GM10248 (cell line): ENCODE measurements at regions not wholly inside any gene's neighbourhood (a gene's known extent, or its start where the extent isn't known, plus 50 kb on each side); places are given as distances from the start of the nearest gene placed in this dataset.

ENCODE experiments used
- CTCF ChIA-PET: fragments of 300-600 bp; sonication (Branson Sonifier 250); formaldehyde crosslinking; extraction: SDS; loops from one replicate; lab custom pipeline; 2021; ENCODE audit warnings: antibody characterized with exemption; lab: Yijun Ruan, JAX
- POLR2A ChIA-PET: fragments of 350-650 bp; sonication (Branson Sonifier 250); formaldehyde crosslinking; extraction: SDS; loops from one replicate; lab custom pipeline; 2020; ENCODE audit warnings: antibody characterized with exemption; lab: Yijun Ruan, JAX
- DNase-seq: peaks from one replicate; pipeline ENCODE4 v3.0.0; 2012; ENCODE audit errors: extremely low spot score
- TF ChIP-seq, protein P1 (sequence below): IDR thresholded peaks from 2 replicates; pipeline ENCODE4 v1.5.1; 2012; ENCODE audit warnings: mild to moderate bottlenecking, low read depth; ENCODE audit errors: extremely low read depth, missing control alignments, control extremely low read depth

GRCh38 chr6:47147836-47148344 is 105.8 kb upstream of the ADGRF1 start:
- TF ChIP-seq, protein P1, sequence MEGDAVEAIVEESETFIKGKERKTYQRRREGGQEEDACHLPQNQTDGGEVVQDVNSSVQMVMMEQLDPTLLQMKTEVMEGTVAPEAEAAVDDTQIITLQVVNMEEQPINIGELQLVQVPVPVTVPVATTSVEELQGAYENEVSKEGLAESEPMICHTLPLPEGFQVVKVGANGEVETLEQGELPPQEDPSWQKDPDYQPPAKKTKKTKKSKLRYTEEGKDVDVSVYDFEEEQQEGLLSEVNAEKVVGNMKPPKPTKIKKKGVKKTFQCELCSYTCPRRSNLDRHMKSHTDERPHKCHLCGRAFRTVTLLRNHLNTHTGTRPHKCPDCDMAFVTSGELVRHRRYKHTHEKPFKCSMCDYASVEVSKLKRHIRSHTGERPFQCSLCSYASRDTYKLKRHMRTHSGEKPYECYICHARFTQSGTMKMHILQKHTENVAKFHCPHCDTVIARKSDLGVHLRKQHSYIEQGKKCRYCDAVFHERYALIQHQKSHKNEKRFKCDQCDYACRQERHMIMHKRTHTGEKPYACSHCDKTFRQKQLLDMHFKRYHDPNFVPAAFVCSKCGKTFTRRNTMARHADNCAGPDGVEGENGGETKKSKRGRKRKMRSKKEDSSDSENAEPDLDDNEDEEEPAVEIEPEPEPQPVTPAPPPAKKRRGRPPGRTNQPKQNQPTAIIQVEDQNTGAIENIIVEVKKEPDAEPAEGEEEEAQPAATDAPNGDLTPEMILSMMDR = no peak
- ChIA-PET CTCF (no interaction called here), POLR2A (no interaction called here)
- DNase-seq = no peak

DNA sequence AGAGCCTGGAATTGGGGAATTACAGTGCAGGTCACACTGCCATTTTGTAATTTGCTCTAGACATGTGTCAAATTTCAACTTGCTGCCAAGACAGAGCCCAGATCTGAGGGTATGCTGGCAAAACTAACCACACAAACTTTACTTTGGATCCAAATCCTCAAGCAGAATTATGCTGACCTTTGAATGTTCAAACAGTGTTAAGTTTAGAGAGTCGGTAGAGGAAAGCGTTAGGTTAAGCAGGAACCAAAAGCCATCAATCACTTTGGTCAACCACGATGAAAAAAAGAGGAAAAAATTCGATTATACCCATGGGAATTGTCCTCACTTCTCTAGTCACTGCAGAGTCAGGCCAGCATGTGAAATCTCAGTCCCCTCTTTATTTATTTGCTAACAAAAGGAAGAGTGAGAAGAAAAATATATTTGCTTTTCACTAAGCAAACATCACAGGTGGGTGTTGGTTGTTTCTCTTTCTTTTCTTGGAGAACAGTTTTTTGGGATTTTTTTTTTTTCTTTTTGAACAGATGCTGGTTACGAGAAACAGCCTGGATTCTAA is 105.1 kb upstream of the ADGRF1 start:
- CTCF ChIA-PET = no interaction called here
- POLR2A ChIA-PET = no interaction called here
- no peak for DNase-seq
- TF ChIP-seq, protein P1 = no peak

- CTCF ChIA-PET = no interaction called here
- TF ChIP-seq, protein P1 = no peak
- DNase-seq = no peak
- POLR2A ChIA-PET = no interaction called here
Measured at GRCh38 chr6:47146431-47147174, 104.5 kb upstream of the ADGRF1 start.

GRCh38 chr6:47145212-47145611 is 103.1 kb upstream of the ADGRF1 start:
- TF ChIP-seq, protein P1 = no peak
- CTCF ChIA-PET = no interaction called here
- no peak for DNase-seq
- POLR2A ChIA-PET = no interaction called here

GRCh38 chr6:47144306-47144705 is 102.2 kb upstream of the ADGRF1 start:
- TF ChIP-seq, protein P1 = no peak
- POLR2A ChIA-PET = no interaction called here
- CTCF ChIA-PET = no interaction called here
- DNase-seq = no peak

- no peak for DNase-seq
- ChIA-PET POLR2A (no interaction called here), CTCF (interaction anchor here (1.5 kb wide), 1 partner anchor 32 kb away, joined by 4 read pairs; no protein-coding TSS in a partner anchor)
- TF ChIP-seq, protein P1 = no peak
Measured at GRCh38 chr6:47141963-47142362, 99.8 kb upstream of the ADGRF1 start.
